ENCODE measurements at regions not wholly inside any gene's neighbourhood (a gene's known extent, or its start where the extent isn't known, plus 50 kb on each side); places are given as distances from the start of the nearest gene placed in this dataset.
"Not testable (repeated sequence)": the region's sequence is repeated elsewhere in the genome, so short reads cannot be mapped to it uniquely, and the experiment has no call there.

GRCh38 chr19:27891411-27891810, 1321.5 kb downstream of the UQCRFS1 start:
- DNase-seq, result no peak

- DNase-seq, result no peak
Observed at GRCh38 chr19:27890696-27891095, 1322.3 kb downstream of the UQCRFS1 start.

GRCh38 chr19:27890206-27890605, 1322.7 kb downstream of the UQCRFS1 start:
- DNase-seq, result no peak

- DNase-seq, result no peak
Observed at GRCh38 chr19:27889156-27889555, 1323.8 kb downstream of the UQCRFS1 start.

- no peak for DNase-seq
Observed at GRCh38 chr19:27887946-27888345, 1325.0 kb downstream of the UQCRFS1 start.

- DNase-seq, result no peak
Observed at GRCh38 chr19:27885359-27885758, 1327.6 kb downstream of the UQCRFS1 start.

- no peak for DNase-seq
Observed at GRCh38 chr19:27884376-27884775, 1328.6 kb downstream of the UQCRFS1 start.

GRCh38 chr19:27881213-27881612, 1331.7 kb downstream of the UQCRFS1 start:
- DNase-seq, result no peak

GRCh38 chr19:27876976-27877512, 1335.9 kb downstream of the UQCRFS1 start:
- DNase-seq, result no peak

GRCh38 chr19:27876489-27876888, 1336.5 kb downstream of the UQCRFS1 start:
- no peak for DNase-seq

GRCh38 chr19:27872370-27872769, 1340.6 kb downstream of the UQCRFS1 start:
- DNase-seq, result no peak

- no peak for DNase-seq
Observed at GRCh38 chr19:27870293-27870692, 1342.7 kb downstream of the UQCRFS1 start.

- DNase-seq, result no peak
Observed at GRCh38 chr19:27868007-27868406, 1344.9 kb downstream of the UQCRFS1 start.

GRCh38 chr19:27865927-27866777, 1346.8 kb downstream of the UQCRFS1 start:
- DNase-seq, result no peak

GRCh38 chr19:27861411-27861975, 1351.5 kb downstream of the UQCRFS1 start:
- no peak for DNase-seq

- DNase-seq, result no peak
Observed at GRCh38 chr19:27860309-27860934, 1352.5 kb downstream of the UQCRFS1 start.

GRCh38 chr19:27859689-27860088, 1353.3 kb downstream of the UQCRFS1 start:
- no peak for DNase-seq

- no peak for DNase-seq
Observed at GRCh38 chr19:27858981-27859581, 1353.9 kb downstream of the UQCRFS1 start.

- not testable (repeated sequence) for DNase-seq
Observed at GRCh38 chr19:27852931-27853330, 1360.0 kb downstream of the UQCRFS1 start.

GRCh38 chr19:27851543-27852060, 1361.3 kb downstream of the UQCRFS1 start:
- no peak for DNase-seq

- DNase-seq, result no peak
Observed at GRCh38 chr19:27851002-27851481, 1361.9 kb downstream of the UQCRFS1 start.

GRCh38 chr19:27846944-27847343, 1366.0 kb downstream of the UQCRFS1 start:
- no peak for DNase-seq

- DNase-seq, result no peak
Observed at GRCh38 chr19:27844261-27844660, 1368.7 kb downstream of the UQCRFS1 start.
